ENCODE measurements at regions not wholly inside any gene's neighbourhood (a gene's known extent, or its start where the extent isn't known, plus 50 kb on each side); places are given as distances from the start of the nearest gene placed in this dataset.

DNA sequence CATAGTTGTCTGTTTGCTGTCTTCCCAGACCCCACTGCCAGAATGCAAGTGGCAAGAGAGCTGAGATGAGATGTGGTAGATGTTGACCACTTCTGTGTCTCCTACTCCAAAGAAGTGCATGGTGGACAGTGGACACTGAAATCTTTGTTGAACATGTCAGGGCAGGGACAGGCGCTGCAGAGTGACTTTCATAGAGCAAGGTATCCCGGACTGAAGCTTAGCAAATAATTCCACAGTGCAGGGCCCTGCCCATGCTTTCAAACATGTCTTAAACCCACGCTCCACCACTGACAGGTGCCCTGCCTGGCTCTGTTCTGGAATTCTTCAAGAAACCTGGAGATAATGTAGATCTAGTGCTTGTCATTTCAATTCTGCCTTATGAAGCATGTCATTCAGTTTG lies 470.5 kb upstream of the ID2 start:
- no peak for DNase-seq (ENCODE audit: low read depth in 2 of 2, low spot score in 1 of 2)

DNA sequence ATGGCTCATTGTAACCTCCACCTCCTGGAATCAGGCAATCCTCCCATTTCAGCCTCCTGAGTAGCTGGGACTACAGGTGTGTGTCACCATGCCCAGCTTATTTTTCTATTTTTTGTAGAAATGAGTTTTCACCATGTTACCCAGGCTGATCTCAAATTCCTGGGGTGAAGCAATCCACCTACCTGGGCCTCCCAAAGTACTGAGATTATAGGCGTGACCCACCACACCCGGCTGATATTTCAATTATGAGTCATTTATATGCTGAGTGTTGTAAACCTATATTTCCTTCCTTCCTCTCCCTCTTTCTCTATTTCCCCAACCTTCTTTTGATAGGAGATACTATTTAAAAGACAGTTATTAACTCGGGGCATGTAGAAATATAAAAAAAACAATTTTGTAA lies 469.6 kb upstream of the ID2 start:
- no peak for DNase-seq (ENCODE audit: low read depth in 2 of 2, low spot score in 1 of 2)

- DNase-seq (ENCODE audit: low read depth in 2 of 2, low spot score in 1 of 2) = no peak
Observed at GRCh38 chr2:8214036-8214615, 467.7 kb upstream of the ID2 start.

GRCh38 chr2:8215159-8215863 lies 466.5 kb upstream of the ID2 start:
- no peak for DNase-seq (ENCODE audit: low read depth in 2 of 2, low spot score in 1 of 2)

GRCh38 chr2:8215982-8216381 lies 465.9 kb upstream of the ID2 start:
- no peak for DNase-seq (ENCODE audit: low read depth in 2 of 2, low spot score in 1 of 2)

DNA sequence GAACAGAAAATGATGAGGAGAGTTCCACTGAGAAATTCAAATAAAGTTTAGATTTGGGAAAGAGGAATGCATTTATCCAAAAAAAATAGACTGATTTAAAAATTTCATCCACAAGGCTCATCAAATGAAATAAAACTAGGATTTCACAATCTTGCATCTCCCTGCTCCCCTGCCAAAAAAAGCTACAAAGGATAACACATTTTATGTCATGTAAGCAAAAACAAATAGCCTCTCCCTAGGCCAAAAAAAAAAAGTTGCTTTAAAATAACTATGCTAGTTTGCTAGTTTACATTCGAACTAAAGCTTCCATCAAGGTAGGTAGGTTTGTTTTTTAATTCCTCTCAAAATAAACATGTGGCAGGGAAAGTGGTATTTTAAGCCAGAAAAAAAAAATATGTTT lies 465.5 kb upstream of the ID2 start:
- DNase-seq (ENCODE audit: low read depth in 2 of 2, low spot score in 1 of 2) = no peak

- no peak for DNase-seq (ENCODE audit: low read depth in 2 of 2, low spot score in 1 of 2)
Observed at GRCh38 chr2:8217468-8218030, 464.3 kb upstream of the ID2 start.

- DNase-seq (ENCODE audit: low read depth in 2 of 2, low spot score in 1 of 2) = no peak
Observed at GRCh38 chr2:8219096-8219495, 462.8 kb upstream of the ID2 start.

- no peak for DNase-seq (ENCODE audit: low read depth in 2 of 2, low spot score in 1 of 2)
Observed at GRCh38 chr2:8219631-8220355, 462.1 kb upstream of the ID2 start.

DNA sequence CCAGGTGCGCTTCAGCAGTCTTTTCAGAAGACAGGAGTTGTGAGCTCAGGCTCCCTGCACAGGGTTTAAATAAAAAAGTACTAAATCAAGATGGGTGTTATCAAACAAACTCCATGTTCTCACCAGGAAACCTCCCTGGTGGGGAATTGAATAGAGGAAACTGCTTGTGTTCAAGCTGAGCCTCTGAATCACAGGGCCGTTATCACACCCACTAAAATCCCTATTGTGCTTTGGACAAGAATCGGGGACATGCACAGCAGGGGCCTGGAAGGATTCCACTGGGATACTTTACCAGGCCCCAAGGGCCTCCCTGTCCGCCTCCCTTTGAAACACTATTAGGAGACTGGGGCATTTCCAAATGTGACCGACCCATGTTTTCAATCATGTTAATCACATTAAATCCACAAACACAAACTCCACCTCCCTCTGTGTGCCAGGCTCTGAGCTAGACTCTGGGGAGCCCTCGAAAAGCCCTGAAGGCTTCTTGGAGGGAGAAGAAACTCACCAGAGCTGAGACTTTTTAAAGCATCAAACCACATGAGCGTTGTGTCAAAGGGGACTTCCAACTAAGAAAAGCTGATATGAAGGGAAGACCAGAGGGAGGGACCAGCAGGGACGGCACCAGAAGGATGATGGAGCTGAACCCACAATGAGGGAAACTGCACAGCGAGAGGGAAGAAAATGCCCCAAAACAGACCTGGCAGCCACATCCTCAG lies 458.7 kb upstream of the ID2 start:
- no peak for DNase-seq (ENCODE audit: low read depth in 2 of 2, low spot score in 1 of 2)

GRCh38 chr2:8223695-8224346 lies 458.0 kb upstream of the ID2 start:
- no peak for DNase-seq (ENCODE audit: low read depth in 2 of 2, low spot score in 1 of 2)

DNA sequence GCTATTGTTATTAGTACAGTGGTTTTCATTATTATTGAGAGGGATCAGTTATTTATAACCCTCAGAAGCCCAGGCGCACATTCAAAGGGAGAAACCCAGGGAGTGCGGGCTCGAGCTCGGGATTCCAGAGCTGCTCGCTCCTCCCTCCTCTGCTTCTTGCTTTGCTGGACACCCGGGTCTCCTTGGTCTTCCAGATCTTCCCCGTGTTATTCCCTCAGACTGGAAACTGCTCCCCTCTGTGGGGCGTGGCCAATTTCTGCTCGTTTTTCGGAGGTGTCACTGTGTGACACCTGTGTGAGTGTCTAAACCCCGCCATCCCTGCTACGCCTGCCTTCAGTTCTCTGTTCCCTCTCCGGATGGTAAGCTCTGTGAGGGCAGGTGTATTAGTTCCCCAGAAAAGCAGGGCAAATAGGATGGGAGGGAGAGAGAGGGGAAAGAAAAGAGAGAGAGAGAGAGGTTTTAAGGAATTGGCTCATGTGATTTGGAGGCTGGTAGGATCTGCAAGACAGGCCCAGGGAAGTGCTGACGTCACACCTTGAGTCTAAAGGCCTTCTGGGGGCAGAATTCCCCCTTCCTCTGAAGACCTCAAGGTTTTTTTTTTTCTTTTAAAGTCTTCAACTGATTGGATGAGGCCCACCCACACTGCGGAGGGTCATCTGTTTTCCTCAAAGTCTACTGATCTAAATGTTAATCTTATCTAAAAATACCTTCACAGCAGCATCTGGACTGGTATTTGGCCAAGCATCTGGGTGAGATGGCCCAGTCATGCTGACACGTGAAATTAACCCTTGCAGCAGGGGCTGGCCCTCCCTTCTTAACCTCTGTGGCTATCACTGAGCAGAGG lies 457.3 kb upstream of the ID2 start:
- no peak for DNase-seq (ENCODE audit: low read depth in 2 of 2, low spot score in 1 of 2)

- DNase-seq (ENCODE audit: low read depth in 2 of 2, low spot score in 1 of 2) = no peak
Observed at GRCh38 chr2:8225266-8225665, 456.6 kb upstream of the ID2 start.

DNA sequence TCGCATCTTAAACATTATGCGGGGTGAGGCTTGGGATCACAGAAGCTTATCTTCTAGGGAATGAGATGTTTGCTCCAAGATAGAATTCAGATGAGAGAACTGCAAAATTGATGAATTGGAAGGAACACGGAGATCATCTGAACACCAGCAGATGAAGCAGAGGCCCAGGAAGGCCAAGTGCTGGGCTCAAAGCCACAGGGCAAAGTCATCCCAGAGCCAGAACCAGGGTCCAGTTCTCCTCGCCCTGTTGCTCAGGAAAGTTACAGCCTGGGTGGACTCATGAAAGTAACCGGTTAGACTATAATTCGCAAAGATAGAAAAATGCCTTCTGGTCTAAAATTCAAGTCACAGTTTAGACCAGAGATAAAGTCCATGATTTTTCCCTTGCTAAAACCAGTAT lies 456.1 kb upstream of the ID2 start:
- no peak for DNase-seq (ENCODE audit: low read depth in 2 of 2, low spot score in 1 of 2)

GRCh38 chr2:8229546-8229986 lies 452.3 kb upstream of the ID2 start:
- peak in 1 of 2 donors; percentile 17 for DNase-seq (ENCODE audit: low read depth in 2 of 2, low spot score in 1 of 2)

GRCh38 chr2:8230466-8230865 lies 451.4 kb upstream of the ID2 start:
- no peak for DNase-seq (ENCODE audit: low read depth in 2 of 2, low spot score in 1 of 2)

DNA sequence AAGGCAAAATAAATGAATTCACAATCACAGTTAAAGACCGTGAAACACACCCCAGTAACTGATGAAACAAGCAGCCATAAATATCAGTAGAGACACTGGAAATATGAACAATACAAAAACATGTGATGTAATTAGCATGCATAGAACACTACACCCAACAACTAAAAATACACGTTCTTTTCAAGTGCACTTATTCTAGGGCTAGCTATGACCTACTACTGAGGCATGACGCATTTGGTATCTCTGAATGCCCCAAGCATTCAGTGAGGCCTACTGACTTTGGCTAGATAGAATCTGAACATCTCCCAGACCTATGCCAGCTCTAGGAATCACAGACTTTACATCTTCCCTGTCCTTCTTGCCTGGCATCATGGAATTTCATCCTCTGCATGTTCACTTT lies 450.0 kb upstream of the ID2 start:
- DNase-seq (ENCODE audit: low read depth in 2 of 2, low spot score in 1 of 2) = no peak

DNA sequence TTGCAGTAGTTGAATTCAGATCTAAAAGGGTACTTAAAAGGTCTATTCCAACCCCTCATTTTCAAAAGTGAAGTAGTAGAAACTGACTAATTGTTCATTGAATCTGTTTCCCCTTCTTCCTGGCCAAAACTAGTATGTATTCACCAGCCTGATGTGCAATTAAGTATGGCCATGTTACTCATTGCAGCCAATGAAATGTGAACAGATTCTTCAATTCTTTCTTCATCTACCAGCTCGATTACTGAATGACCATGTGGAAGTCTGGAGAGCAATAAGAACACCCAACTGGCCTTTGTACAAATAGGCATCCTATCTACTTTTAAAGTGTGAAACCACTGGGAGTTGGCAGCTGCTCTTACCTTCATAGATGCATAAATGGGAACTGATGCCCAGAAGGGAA lies 449.0 kb upstream of the ID2 start:
- no peak for DNase-seq (ENCODE audit: low read depth in 2 of 2, low spot score in 1 of 2)

DNA sequence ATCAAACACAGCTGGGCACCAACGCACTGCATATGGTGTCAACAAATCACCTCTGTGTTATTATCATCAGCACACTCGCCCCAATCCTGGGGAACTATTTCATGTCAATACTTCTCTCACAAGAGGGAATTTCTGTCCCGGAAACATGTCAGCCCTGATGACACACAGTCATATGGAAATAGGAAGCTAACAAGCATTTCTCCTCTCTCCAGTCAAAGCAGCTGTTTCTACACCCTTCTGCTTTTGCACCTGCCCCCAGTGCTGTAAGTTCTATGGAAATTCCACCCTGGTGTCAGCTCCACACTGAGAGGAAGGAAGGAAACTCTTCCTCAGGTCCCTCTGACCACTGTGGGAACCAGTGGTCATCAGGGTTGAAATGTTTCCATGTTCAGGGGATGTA lies 447.6 kb upstream of the ID2 start:
- DNase-seq (ENCODE audit: low read depth in 2 of 2, low spot score in 1 of 2) = no peak

- DNase-seq (ENCODE audit: low read depth in 2 of 2, low spot score in 1 of 2) = no peak
Observed at GRCh38 chr2:8234757-8235374, 447.0 kb upstream of the ID2 start.
